B cell (primary cell): ENCODE measurements at regions not wholly inside any gene's neighbourhood (a gene's known extent, or its start where the extent isn't known, plus 50 kb on each side); places are given as distances from the start of the nearest gene placed in this dataset.
"Not testable (repeated sequence)": the region's sequence is repeated elsewhere in the genome, so short reads cannot be mapped to it uniquely, and the experiment has no call there.

Experiments
- ATAC-seq: fragments of 200-7000 bp; cut with Tn5 transposase; one replicate; pipeline ENCODE4 v1.10.0; 2021; ENCODE audit warnings: low read depth, mild to moderate bottlenecking, moderate number of reproducible peaks, moderate library complexity
- CTCF ChIA-PET: fragments of 350-600 bp; sonication (Branson Sonifier 250); formaldehyde crosslinking; loops from one replicate; lab custom pipeline; 2021; ENCODE audit warnings: antibody characterized with exemption, inconsistent platforms; lab: Charles Lee
- POLR2A ChIA-PET: fragments of 350-600 bp; sonication (Branson Sonifier 250); formaldehyde crosslinking; loops from one replicate; lab custom pipeline; 2021; ENCODE audit warnings: antibody characterized with exemption; lab: Charles Lee
- DNase-seq: peaks from one replicate; pipeline ENCODE4 v3.0.0; 2013
- H2AFZ ChIP-seq: 2 replicates; pipeline ENCODE4 v1.6.1; 2012; ENCODE audit warnings: mild to moderate bottlenecking, low read depth, low read length; ENCODE audit not compliant: insufficient read depth, poor library complexity, severe bottlenecking
- H3K27ac ChIP-seq, 2 donors: 1 replicate in 1 of 2; 2 replicates in 1 of 2; pipeline ENCODE4 v1.5.1; 2012 to 2013; ENCODE audit warnings: low read length in 2 of 2, mild to moderate bottlenecking in 2 of 2, moderate library complexity in 1 of 2
- H3K27me3 ChIP-seq, 4 experiments: fragments of 200-600 bp in 1 of 4; sonication (generic) in 1 of 4; replicated peaks in 1 of 4; 1 replicate in 2 of 4; 2 replicates in 2 of 4; pipeline versions ENCODE4 v1.6.1 to v1.7.0; 2013 to 2016; ENCODE audit warnings: low read length in 3 of 4, mild to moderate bottlenecking in 2 of 4, mixed read lengths in 1 of 4, moderate library complexity in 1 of 4; ENCODE audit not compliant: insufficient read depth in 4 of 4, control insufficient read depth in 3 of 4; ENCODE audit errors: control extremely low read depth in 1 of 4
- H3K36me3 ChIP-seq, 2 experiments: replicated peaks in 1 of 2; 1 replicate in 1 of 2; 2 replicates in 1 of 2; pipeline versions ENCODE4 v1.6.1 to v1.7.1; 2013; ENCODE audit warnings: low read length in 1 of 2; ENCODE audit not compliant: insufficient read depth in 2 of 2, control insufficient read depth in 1 of 2; ENCODE audit errors: control extremely low read depth in 1 of 2, extremely low read depth in 1 of 2
- H3K4me1 ChIP-seq, 2 donors: fragments of 200-600 bp in 1 of 2; sonication (generic) in 1 of 2; 1 replicate in 1 of 2; 2 replicates in 1 of 2; pipeline versions ENCODE4 v1.5.1 to v1.6.1; 2013 to 2017; ENCODE audit warnings: low read length in 2 of 2; ENCODE audit not compliant: control insufficient read depth in 2 of 2, insufficient read depth in 2 of 2
- H3K4me2 ChIP-seq: replicated peaks from 2 replicates; pipeline ENCODE3; 2012; ENCODE audit warnings: mild to moderate bottlenecking, low read depth, low read length; ENCODE audit not compliant: poor library complexity, severe bottlenecking
- H3K4me3 ChIP-seq, 5 experiments: fragments of 200-600 bp in 1 of 5; sonication (generic) in 1 of 5; 1 replicate in 3 of 5; 2 replicates in 2 of 5; pipeline versions ENCODE4 v1.5.1 to v1.7.0; 2011 to 2016; ENCODE audit warnings: low read length in 4 of 5, mild to moderate bottlenecking in 4 of 5, low read depth in 2 of 5, control low read depth in 1 of 5, moderate library complexity in 1 of 5; ENCODE audit not compliant: insufficient read depth in 1 of 5; ENCODE audit errors: control extremely low read depth in 1 of 5, extremely low read depth in 1 of 5
- H3K79me2 ChIP-seq: fragments of 200-600 bp; sonication (generic); one replicate; pipeline ENCODE4 v1.6.0; 2016; ENCODE audit warnings: low read length; ENCODE audit not compliant: control insufficient read depth, insufficient read depth
- H3K9ac ChIP-seq: fragments of 200-600 bp; sonication (generic); 2 replicates; pipeline ENCODE4 v1.6.1; 2017; ENCODE audit warnings: mild to moderate bottlenecking, low read length, moderate library complexity
- H3K9me3 ChIP-seq, 3 donors: one replicate each; pipeline versions ENCODE4 v1.6.1 to v1.7.1; 2013; ENCODE audit warnings: low read length in 2 of 3; ENCODE audit not compliant: control insufficient read depth in 2 of 3, insufficient read depth in 1 of 3; ENCODE audit errors: control extremely low read depth in 1 of 3
- H4K20me1 ChIP-seq: 2 replicates; pipeline ENCODE4 v1.6.0; 2012; ENCODE audit warnings: mild to moderate bottlenecking, low read length; ENCODE audit not compliant: insufficient read depth, control insufficient read depth, poor library complexity, severe bottlenecking
- H3K27ac Mint-ChIP-seq: one replicate; pipeline ENCODE4 v1.8.0; 2021; ENCODE audit warnings: mixed read lengths
- H3K27me3 Mint-ChIP-seq: one replicate; pipeline ENCODE4 v1.8.0; 2021; ENCODE audit warnings: mixed read lengths
- H3K4me1 Mint-ChIP-seq: one replicate; pipeline ENCODE4 v1.8.0; 2021; ENCODE audit warnings: mixed read lengths
- H3K4me3 Mint-ChIP-seq: one replicate; pipeline ENCODE4 v1.8.0; 2021; ENCODE audit warnings: mixed read lengths
- H3K9me3 Mint-ChIP-seq: one replicate; pipeline ENCODE4 v1.8.0; 2022; ENCODE audit warnings: mixed read lengths; ENCODE audit not compliant: insufficient read depth
- CTCF ChIP-seq: fragments of 200-600 bp; IDR thresholded peaks from one replicate; pipeline ENCODE4 v1.8.0; 2022; ENCODE audit warnings: antibody characterized with exemption, mild to moderate bottlenecking
- EZH2 ChIP-seq: IDR thresholded peaks from 2 replicates; pipeline ENCODE4 v1.6.1; 2012; ENCODE audit warnings: borderline replicate concordance, low read depth, mild to moderate bottlenecking, moderate library complexity, low read length; ENCODE audit not compliant: insufficient read depth, poor library complexity, severe bottlenecking
- WGBS: methylation state at CpG from one replicate; pipeline ENCODE4 v1.1.5; 2013; ENCODE audit warnings: missing lambda C conversion rate; ENCODE audit not compliant: insufficient coverage; 5-methylcytosine and 5-hydroxymethylcytosine counted together
- intact Hi-C: fragments of 100-400 bp; cut with micrococcal nuclease; formaldehyde crosslinking; loops from one replicate; pipeline ENCODE4 v1.10.0; 2022

GRCh38 chr13:62387647-62388046, 972.0 kb upstream of the PCDH20 start:
- ChIA-PET POLR2A (no interaction called here), CTCF (no interaction called here)
- Histone ChIP-seq H3K27ac (no peak overlapping the region), H3K27me3 (no peaks in the 10 kb centered on the region), H3K4me1 (no peaks in the 10 kb centered on the region), H3K4me2 (no peak overlapping the region), H3K4me3 (no peak overlapping the region), H4K20me1 (no peaks in the 10 kb centered on the region), H3K9ac (no peak overlapping the region), H3K36me3 (no peaks in the 10 kb centered on the region), H3K79me2 (no peaks in the 10 kb centered on the region), H3K9me3 (no peaks in the 10 kb centered on the region), H2AFZ (no peak overlapping the region)
- intact Hi-C loops: no loop called here
- H3K9me3 Mint-ChIP-seq: no peaks in the 10 kb centered on the region
- no peaks in the 10 kb centered on the region for H3K4me1 Mint-ChIP-seq
- TF ChIP-seq EZH2 (no peak), CTCF (no peak)
- no peak for ATAC-seq
- H3K4me3 Mint-ChIP-seq: no peak overlapping the region
- no peak for DNase-seq
- H3K27ac Mint-ChIP-seq: no peak overlapping the region
- WGBS: no CpG with 5 or more reads among the region's 3 CpGs
- H3K27me3 Mint-ChIP-seq: no peaks in the 10 kb centered on the region

- H3K4me2 ChIP-seq, ATAC-seq, H3K4me3 Mint-ChIP-seq, POLR2A ChIA-PET, H3K9me3 ChIP-seq, H3K27ac Mint-ChIP-seq, H4K20me1 ChIP-seq, DNase-seq, H3K36me3 ChIP-seq, H3K4me3 ChIP-seq, H3K4me1 ChIP-seq, H3K27me3 ChIP-seq, H2AFZ ChIP-seq, CTCF ChIA-PET, H3K9me3 Mint-ChIP-seq, H3K27ac ChIP-seq, H3K9ac ChIP-seq, H3K79me2 ChIP-seq, H3K4me1 Mint-ChIP-seq, intact Hi-C loops, H3K27me3 Mint-ChIP-seq: not testable (repeated sequence)
- WGBS: 87% methylated on average over 19 of the region's 21 CpGs
These were observed 963.6 kb upstream of the PCDH20 start for GRCh38 chr13:62379241-62379640.
